GM19025 (cell line): ENCODE measurements at regions not wholly inside any gene's neighbourhood (a gene's known extent, or its start where the extent isn't known, plus 50 kb on each side); places are given as distances from the start of the nearest gene placed in this dataset.
"Not testable (repeated sequence)": the region's sequence is repeated elsewhere in the genome, so short reads cannot be mapped to it uniquely, and the experiment has no call there.

Experiments
- ATAC-seq: cut with Tn5 transposase; IDR thresholded peaks from one replicate; pipeline ENCODE4 v1.9.1; 2021; ENCODE audit warnings: mild to moderate bottlenecking, low read depth, moderate library complexity; ENCODE audit not compliant: unreplicated experiment

DNA sequence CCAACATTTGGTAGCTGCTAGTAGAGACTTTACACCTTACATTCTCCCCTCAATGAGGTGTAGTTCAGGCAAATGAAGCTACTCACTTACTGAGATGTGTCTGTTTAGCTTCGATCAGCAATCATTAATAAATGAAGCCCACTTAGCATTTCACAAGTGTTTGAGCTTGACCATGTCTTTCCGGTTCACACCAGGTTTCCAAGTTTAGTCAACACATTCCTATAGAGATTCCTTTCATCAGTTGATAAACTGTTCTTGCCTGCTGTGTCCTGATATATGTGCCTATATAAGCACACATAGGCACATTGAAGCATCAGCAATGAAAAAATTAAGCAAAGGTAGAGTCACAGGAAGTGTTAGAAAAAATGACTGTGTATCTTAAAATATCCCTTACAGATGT, 150.0 kb downstream of the BTBD3 start:
- ATAC-seq: no peak

DNA sequence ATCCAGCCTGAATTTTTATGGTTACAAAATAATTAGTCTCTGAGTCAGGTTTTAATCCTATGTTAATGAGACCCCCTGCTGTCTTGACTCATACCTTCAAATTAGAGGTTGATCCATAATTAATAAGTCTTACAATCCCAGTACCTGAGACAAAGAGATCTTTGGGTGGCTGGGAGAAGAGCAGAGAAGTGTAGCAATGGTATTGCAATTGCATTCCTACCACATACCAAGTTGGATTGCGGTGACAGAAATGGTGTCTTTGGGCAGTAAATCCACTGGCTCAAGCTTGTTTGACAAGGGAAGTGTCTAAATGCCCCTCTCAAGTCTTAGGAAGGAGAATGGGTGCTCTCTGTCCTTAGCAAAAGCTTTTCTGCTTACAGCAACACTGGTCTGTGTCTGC, 150.4 kb downstream of the BTBD3 start:
- no peak for ATAC-seq

DNA sequence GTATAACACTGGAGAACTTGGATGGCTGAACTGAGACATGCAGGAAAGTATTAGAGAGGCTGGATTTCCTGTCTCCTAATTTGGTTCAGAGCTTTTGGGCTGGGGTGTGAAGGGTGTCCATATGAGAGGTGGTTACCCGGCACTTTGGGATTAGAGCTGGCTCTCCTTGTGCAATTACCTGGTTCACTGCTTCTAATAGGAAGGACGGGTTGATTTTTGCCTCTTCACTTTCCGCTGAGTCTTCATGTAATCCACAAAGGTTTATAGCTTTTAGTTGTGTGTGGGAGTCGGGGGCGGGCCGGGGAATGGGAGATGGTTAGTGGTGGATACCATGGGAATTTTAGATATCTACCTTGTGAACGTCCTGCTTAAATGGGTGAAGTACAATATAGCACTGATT, 151.5 kb downstream of the BTBD3 start:
- no peak for ATAC-seq

DNA sequence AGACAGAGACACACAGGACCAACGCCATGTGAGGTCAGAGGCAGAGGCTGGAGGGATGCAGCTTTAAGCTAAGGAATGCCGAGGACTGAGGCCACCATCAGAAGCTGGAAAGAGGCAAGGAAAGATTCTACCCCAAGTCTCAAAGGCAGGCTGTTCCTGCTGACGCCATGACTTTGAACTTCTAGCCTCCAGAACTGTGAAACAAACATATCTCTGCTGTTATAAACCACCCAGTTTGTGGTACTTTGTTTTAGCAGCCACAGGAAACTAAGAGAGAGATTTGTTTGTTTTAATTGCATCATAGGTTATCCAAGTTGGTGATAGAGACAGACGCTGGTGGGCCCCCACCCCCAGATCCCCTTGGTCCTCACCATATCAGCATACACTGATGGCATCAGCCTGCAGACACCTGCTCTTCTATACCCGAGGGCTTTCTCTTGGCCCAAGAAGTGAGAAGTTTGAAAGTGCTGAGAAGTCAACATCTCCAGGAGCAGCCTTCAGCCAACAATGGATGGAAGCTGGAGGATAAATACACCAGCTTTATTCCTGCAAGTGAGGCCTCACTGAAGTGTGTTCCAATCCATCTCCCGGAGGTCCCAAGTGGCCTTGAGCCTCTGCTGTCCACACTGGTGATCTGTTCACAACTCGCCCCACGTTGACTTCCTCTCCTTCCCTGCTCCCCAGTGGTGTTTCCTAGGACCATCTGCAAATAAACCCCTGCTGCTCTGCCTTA, 154.7 kb downstream of the BTBD3 start:
- ATAC-seq: no peak

DNA sequence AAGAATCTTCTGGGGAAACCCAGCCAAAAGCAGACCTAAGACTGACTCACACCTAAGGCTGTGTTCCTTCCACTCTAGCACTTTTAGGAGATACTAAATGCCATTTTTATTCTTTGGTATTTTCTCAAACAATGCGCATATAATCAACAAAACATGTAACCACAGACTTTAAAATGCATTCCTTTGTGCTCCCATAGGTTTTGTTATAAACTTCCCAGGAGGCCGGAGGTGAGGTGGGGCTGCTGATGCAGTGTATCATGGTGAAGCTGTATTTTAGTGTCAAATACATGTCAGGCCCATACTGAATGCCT, 155.2 kb downstream of the BTBD3 start:
- no peak for ATAC-seq

DNA sequence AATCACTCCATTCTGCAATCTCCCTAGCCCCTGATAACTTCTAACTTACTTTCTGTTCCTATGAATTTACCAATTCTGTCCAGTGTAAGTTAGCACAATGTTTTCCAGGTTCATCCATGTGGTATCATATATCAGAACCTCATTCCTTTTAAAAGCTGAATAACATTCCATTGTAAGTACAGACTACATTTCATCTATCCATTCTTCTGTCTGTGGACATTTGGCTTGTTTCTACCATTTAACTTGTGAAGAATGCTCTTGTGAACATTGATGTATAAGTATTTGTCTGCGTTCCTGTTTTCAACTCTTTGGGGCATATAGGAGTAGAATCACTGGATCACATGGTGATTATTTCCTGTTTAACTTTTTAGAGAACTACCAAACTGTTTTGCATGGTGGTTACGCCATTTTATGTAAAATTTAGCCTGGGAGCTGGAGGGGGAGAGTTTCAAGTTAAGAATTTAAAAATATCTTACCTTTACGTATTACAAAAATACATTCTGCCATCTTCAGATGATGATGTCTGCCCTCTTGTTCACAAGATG, 156.5 kb downstream of the BTBD3 start:
- no peak for ATAC-seq

DNA sequence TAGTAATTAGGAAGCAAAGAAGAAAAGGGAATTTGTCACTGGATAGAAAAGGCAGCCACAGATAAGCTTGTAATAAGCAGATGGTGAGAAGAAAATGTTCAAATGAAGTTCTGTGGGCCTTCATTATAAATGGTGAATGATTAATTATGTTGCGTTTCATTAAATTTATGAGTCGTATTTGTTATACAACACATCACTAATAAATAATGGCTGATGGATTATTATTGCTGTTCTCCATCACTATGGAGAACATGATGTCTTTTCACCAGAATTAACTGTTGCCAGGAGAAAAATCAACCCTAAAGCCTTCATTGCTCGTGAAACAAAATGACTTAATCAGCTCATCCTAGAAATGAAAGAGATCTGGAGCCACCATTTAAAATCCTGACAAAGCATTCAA, 158.5 kb downstream of the BTBD3 start:
- no peak for ATAC-seq

DNA sequence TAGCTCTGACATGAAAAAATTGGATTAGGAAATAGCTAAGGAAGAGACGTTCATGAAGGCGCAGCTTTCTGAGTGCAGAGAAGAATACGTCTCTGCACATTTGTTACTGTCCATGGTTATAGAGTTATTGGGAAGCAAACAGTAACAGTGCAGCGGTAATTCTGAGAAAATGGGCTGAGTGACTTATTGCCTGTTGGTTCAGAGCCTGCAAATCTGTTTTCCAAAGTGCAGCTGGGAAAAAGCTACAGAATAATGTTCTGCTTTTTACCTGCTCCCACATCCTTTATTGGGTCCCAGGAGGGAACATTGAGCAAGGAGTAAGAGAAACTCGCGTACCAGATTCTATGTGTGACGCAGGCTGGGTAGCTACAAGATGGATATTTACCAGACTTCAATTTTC, 160.2 kb downstream of the BTBD3 start:
- ATAC-seq: no peak

DNA sequence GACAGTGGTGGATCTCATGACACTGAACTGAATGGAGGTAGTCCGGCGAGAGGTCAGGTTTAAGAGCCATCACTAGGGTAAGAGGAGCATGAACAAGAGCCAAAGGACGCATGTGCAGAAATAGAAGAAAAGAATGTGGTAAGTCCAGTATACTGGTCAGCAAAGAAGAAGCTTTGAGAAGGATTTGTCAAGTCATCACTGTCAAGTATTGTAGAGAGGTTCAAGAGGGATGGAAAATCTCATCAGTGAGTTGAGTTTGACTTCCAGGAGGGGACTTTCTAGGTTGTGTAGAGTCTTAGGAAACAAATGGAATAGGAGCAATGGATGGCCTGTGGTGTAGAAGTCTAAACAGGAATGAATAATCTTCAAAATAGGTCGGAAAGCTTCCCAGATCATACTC, 161.8 kb downstream of the BTBD3 start:
- no peak for ATAC-seq

DNA sequence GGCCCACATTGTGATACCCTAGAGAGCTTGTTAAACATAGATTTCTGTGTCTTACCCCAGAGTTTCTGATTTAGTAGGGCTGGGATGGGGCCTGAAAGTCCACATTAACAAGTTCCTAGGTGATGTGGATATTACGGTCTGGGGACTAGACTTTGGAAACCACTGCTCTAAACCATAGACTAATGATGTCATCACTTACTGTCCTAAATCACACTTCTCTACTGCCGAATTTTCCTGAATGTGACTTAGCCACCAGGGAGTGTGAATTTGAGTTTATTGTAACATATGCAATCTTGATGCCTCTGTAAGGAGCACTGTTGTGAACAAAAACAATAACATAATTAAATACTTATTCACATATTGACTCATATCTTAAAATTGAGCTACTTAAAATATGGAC, 165.6 kb downstream of the BTBD3 start:
- ATAC-seq: no peak

DNA sequence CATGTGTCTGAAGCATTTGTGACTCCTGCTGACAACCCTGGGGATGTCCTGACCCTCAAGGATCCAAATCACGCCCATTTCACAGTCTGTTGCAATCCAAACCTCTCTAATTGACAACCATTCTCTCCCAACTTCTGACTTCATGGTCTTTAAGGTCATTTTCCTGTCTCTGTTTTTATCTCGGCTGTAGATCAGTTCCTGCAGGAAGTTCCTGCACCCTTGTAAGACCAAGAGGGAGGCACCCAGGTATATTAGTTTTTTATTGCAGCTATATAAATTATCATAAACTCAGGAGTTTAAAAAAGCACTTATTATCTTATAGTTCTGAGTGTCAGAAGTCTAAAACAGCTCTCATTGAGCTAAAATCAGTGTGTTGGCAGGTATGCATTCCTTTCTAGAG, 166.8 kb downstream of the BTBD3 start:
- no peak for ATAC-seq

DNA sequence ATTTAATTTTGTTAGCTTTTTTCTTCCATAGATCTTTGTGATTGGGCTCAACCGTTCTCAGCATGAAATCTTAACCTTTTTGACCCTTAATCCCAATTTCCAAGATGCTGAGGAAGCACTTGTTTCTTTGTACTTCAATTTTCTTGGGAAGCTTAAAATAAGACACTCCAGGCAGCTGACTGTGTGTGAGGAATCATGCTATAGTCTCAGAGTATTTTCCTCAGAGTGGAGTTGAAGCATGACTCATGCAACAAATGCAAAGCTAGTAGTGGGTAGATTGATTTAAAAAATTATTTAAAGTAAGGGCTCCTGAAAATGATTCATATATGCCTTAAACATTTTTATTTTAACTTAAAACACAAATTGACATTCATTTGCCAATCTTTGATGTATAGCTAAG, 168.7 kb downstream of the BTBD3 start:
- ATAC-seq: no peak

DNA sequence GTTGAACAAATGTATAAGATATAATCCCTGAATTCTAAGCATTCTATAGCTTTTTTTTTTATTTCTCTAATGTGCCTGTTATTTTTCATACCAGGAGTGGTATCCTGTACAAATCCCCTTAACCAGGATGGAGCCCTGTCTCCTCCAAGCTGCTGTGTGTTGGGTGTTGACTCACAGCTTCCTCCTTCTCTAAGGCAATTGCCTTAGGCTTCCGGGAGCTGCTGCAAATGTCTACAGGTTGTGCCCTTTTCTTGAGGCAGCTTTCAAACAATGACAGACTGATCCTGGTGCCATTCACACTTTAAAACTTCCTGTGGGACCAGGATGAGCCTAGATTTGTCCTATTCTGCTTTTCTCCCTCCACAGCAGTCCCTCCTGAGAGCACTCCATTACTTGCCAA, 173.2 kb downstream of the BTBD3 start:
- ATAC-seq: no peak

DNA sequence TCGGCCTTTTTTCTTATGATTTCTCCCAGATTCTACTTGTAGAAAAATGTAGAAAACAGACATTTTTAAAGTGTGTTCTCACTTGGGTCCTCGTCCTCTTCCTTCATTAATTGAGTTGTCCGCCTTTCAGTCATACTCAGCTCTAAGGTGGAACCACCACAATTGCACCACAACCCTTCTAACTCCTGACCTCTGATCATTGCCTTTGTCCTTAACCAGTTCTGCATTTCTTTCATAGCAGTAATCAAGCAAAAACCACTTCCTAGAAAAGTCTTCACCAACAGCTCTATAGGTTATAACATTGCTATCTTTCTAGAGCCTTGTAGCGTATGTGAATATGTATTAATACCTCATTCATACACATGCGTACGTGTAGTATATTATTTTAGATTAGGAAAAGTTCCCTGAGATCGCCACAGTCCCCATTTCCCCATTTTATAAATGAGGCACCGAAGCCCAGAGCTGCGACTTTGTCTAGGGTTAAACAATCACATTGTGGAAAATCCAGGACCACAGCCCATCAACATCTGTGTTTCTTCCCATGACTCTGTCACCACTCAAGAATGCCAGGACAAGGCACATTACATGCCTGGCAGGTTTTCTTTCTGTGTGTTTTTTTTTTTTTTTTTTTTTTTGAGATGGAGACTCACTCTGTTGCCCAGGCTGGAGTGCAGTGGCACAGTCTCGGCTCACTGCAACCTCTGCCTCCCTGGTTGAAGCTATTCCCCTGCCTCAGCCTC, 175.5 kb downstream of the BTBD3 start:
- ATAC-seq: no peak

DNA sequence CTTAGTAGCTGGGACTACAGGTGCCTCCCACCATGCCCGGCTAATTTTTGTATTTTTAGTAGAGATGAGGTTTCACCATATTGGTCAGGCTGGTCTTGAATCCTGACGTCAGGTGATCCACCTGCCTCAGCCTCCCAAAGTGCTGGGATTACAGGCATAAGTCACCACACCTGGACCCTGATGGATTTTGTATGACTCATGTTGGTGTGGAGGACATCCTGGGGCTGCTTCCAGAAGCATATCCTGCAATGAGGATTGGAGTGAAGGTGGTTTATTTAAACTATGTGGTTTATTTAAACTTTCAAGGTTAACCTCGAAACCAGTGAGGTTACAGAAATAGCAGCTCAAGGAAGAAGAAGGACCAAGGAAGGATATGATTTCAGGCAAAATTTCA, 176.1 kb downstream of the BTBD3 start:
- ATAC-seq: not testable (repeated sequence)

DNA sequence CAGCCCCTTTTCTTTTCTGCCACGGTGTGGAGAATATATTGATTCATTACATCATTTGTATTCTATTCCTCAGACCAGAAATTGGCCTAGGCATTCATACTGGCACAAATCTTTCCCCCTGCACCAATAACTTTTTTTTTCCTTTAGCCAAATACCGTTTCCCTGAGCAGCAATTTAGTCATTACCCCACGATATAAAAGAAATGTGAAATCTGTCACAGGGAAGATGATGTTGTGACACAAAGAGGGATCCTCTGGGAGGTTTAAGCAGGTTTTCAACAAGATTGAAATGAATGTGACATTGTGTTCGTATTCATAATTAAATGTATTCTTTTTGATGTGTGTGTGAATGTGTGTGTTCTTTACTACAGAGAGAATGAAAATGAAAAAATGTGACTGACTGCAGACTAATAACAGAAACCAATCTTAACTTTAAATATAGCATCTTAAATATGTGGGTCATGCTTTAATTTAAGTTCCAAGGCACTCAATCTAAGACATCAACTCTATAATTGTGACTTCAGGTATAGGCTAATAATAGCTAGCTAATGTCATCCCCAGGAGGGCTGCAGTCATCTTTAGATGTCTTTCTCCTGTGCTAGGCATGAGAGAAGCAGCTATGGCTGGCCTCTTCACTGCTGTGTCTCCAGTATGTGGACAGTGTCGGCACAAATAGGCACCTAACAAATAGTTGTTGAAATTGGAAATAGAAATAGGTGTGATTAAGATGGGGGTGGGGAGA, 177.7 kb downstream of the BTBD3 start:
- no peak for ATAC-seq

DNA sequence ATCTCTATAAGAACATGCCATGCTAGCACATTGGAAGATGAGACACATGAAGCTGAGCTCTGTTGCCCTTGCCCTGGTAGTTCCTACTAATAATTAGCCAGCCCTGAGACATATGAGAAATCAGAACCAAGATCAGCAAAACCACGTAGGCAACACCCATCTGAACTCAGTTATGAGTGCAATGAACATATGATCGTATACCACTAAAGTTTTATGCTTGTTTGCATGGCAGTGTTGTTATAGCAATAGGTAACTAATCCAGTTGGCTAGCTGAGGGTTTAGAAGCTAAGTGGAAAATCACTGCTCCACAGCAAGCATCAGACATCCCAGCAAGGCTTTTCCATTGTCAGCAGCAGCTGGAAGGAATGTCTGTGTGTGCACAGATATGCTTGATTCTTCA, 180.7 kb downstream of the BTBD3 start:
- no peak for ATAC-seq

DNA sequence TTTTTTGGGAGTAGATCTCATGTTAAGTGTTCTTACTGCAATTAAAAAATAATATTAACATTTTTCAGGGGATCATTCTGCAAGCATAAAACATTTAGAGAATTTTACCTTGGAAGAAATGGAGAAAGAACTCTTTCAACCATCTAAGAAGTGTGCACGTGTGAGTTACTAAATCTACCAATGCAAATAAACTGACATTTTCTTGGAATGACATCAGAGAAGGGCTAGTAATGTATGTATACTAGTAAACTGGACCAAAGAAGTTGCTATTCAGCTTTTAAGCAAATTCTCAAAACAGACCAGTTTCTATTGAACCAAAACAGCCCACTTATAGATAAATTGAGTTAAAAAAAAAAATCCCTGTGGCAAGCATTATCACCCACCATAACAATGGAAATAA, 191.2 kb downstream of the BTBD3 start:
- no peak for ATAC-seq

DNA sequence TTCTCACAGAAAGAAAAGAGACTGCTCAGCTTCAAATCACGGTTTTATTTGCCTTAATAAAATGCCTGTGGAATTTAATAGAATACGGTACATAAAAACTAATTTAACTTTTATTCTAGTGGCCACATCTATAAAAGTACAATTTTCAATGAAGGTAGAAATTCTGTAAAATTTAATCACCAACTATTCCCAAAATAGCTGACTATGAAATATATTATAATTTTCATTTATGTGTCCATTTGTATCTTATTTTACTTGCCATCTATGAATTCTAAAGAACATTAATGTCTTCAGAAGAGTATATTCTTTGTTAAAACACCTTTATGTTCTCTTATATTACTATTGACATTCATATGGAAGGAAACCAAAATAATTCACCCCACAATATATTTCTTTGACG, 192.6 kb downstream of the BTBD3 start:
- ATAC-seq: no peak

DNA sequence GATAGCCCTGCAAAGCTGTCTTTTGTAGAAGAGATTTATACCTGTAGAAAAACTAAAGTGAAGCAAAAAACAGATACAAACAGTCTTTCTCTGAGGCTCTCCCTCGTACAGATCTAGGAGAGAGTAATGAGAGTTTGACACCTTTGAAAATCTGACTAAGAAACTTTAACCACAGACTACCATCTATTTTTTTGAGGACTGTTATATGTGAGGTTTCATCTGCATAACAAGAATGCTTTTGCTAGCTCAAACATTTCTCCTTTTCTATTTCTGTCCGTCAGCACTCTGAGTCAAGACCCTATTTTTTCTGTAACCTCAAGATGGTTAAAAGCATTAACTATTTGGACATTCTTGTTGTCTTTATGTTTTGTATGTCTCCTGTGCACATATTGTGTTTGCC, 193.0 kb downstream of the BTBD3 start:
- ATAC-seq: no peak

DNA sequence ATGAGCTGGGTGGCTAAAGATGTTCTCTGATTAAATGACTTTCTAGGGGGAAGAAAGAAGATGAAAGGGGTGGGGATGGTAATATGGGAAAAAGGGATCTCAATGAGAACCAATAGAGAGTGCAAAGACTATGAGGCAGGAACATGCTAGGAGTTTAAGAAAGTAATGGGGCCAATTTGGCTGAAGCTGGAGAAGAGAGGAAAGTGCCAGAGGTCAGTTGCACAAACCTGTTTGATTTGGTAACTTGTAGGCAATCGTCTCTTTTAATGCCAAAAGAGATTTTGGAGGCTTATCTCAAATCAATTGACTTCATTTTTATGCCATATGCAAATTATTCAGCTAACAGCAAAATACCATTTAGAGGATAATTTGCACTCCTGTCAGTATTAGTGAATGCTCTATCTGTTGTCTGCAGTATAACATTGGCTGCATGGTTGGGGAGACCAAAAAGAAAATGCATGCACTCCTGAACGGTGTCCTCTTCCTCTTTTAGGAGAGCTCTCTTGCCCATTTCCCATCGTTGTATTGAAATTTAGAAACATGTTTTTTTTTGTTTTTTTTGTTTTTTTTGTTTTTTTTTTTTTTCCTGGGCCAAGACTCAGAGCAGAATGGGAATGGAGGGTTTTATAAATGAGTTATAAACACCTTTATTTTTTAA, 193.9 kb downstream of the BTBD3 start:
- no peak for ATAC-seq
